ENCODE measurements at regions not wholly inside any gene's neighbourhood (a gene's known extent, or its start where the extent isn't known, plus 50 kb on each side); places are given as distances from the start of the nearest gene placed in this dataset.

GRCh38 chr4:23957465-23957864, 67.6 kb upstream of the PPARGC1A start:
- Mint-ChIP-seq H3K36me3 (ENCODE audit: low read depth, unreplicated experiment) (no peaks in the 10 kb centered on the region), H3K9me3 (ENCODE audit: unreplicated experiment) (no peaks in the 10 kb centered on the region), H3K27ac (ENCODE audit: unreplicated experiment) (no peak overlapping the region), H3K27me3 (ENCODE audit: unreplicated experiment) (peaks cover 2% of the 10 kb centered on the region), H3K4me1 (ENCODE audit: unreplicated experiment) (no peaks in the 10 kb centered on the region), H3K4me3 (ENCODE audit: unreplicated experiment) (no peak overlapping the region)
- TF ChIP-seq CTCF (IDR thresholded peaks at IDR 0.05; ENCODE audit: unreplicated experiment): no peak
- DNase-seq (ENCODE audit: low spot score): no peak

GRCh38 chr4:23956601-23957364, 66.9 kb upstream of the PPARGC1A start:
- no peaks in the 10 kb centered on the region for H3K9me3 Mint-ChIP-seq (ENCODE audit: unreplicated experiment)
- H3K4me3 Mint-ChIP-seq (ENCODE audit: unreplicated experiment): no peak overlapping the region
- no peaks in the 10 kb centered on the region for H3K4me1 Mint-ChIP-seq (ENCODE audit: unreplicated experiment)
- no peaks in the 10 kb centered on the region for H3K27me3 Mint-ChIP-seq (ENCODE audit: unreplicated experiment)
- no peaks in the 10 kb centered on the region for H3K36me3 Mint-ChIP-seq (ENCODE audit: low read depth, unreplicated experiment)
- no peak overlapping the region for H3K27ac Mint-ChIP-seq (ENCODE audit: unreplicated experiment)
- no peak for DNase-seq (ENCODE audit: low spot score)
- TF ChIP-seq CTCF (IDR thresholded peaks at IDR 0.05; ENCODE audit: unreplicated experiment): no peak

GRCh38 chr4:23952258-23952657, 62.4 kb upstream of the PPARGC1A start:
- Mint-ChIP-seq H3K27me3 (ENCODE audit: unreplicated experiment) (no peaks in the 10 kb centered on the region), H3K27ac (ENCODE audit: unreplicated experiment) (no peak overlapping the region), H3K36me3 (ENCODE audit: low read depth, unreplicated experiment) (no peaks in the 10 kb centered on the region), H3K4me3 (ENCODE audit: unreplicated experiment) (no peak overlapping the region), H3K9me3 (ENCODE audit: unreplicated experiment) (no peaks in the 10 kb centered on the region), H3K4me1 (ENCODE audit: unreplicated experiment) (no peaks in the 10 kb centered on the region)
- no peak for DNase-seq (ENCODE audit: low spot score)
- no peak for TF ChIP-seq CTCF (IDR thresholded peaks at IDR 0.05; ENCODE audit: unreplicated experiment)

- H3K9me3 Mint-ChIP-seq (ENCODE audit: unreplicated experiment): no peaks in the 10 kb centered on the region
- no peak overlapping the region for H3K4me3 Mint-ChIP-seq (ENCODE audit: unreplicated experiment)
- H3K36me3 Mint-ChIP-seq (ENCODE audit: low read depth, unreplicated experiment): no peaks in the 10 kb centered on the region
- no peak for TF ChIP-seq CTCF (IDR thresholded peaks at IDR 0.05; ENCODE audit: unreplicated experiment)
- H3K27me3 Mint-ChIP-seq (ENCODE audit: unreplicated experiment): peaks cover 1% of the 10 kb centered on the region
- H3K27ac Mint-ChIP-seq (ENCODE audit: unreplicated experiment): no peak overlapping the region
- H3K4me1 Mint-ChIP-seq (ENCODE audit: unreplicated experiment): peaks cover 4% of the 10 kb centered on the region
- DNase-seq (ENCODE audit: low spot score): no peak
Observed at GRCh38 chr4:23947826-23948225, 58.0 kb upstream of the PPARGC1A start.

GRCh38 chr4:23946299-23946698, 56.5 kb upstream of the PPARGC1A start:
- H3K4me3 Mint-ChIP-seq (ENCODE audit: unreplicated experiment): no peak overlapping the region
- TF ChIP-seq CTCF (IDR thresholded peaks at IDR 0.05; ENCODE audit: unreplicated experiment): no peak
- H3K27me3 Mint-ChIP-seq (ENCODE audit: unreplicated experiment): peaks cover 1% of the 10 kb centered on the region
- DNase-seq (ENCODE audit: low spot score): no peak
- no peaks in the 10 kb centered on the region for H3K36me3 Mint-ChIP-seq (ENCODE audit: low read depth, unreplicated experiment)
- peaks cover 4% of the 10 kb centered on the region for H3K4me1 Mint-ChIP-seq (ENCODE audit: unreplicated experiment)
- H3K27ac Mint-ChIP-seq (ENCODE audit: unreplicated experiment): no peak overlapping the region
- no peaks in the 10 kb centered on the region for H3K9me3 Mint-ChIP-seq (ENCODE audit: unreplicated experiment)
